NCI-H69 (cell line): ENCODE measurements at regions not wholly inside any gene's neighbourhood (a gene's known extent, or its start where the extent isn't known, plus 50 kb on each side); places are given as distances from the start of the nearest gene placed in this dataset.
"Not testable (repeated sequence)": the region's sequence is repeated elsewhere in the genome, so short reads cannot be mapped to it uniquely, and the experiment has no call there.

Experiments used
- DNase-seq: peaks from one replicate; lab custom pipeline; 2025; lab: John Stamatoyannopoulos, UW

DNA sequence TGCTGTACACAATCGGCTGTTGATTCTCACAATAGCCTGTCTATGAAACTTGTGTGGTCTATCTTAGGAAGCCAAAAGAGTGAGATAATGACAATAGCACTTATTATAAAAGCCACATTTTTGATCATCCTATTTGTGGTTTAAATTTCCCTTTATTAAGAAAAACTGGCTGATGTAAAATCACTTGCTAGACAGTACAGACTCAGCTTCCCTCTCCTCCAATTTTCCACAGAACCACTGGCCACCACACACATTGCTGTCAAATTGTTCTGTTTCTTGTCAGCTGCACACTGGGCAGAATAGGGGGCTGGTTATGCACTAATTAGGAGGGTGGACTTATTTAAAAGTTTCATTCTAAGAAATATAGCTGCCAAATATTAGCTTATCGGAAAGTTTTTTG, 425.9 kb downstream of the EPHA3 start:
- DNase-seq, result no peak

DNA sequence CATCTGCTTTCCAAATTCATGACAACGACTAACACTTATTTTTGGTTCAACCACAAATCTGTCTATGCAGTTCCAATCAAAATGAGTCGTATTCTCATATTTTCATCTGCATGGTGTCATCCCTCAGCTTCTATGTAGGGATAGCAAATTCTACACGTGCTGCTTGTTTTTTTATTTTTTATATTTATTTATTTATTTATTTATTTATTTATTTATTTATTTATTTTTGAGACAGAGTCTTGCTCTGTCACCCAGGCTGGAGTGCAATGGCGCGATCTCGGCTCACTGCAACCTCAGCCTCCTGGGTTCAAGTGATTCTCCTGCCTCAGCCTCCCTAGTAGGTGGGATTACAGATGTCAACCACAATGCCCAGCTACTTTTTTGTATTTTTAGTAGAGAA, 447.2 kb downstream of the EPHA3 start:
- not testable (repeated sequence) for DNase-seq

DNA sequence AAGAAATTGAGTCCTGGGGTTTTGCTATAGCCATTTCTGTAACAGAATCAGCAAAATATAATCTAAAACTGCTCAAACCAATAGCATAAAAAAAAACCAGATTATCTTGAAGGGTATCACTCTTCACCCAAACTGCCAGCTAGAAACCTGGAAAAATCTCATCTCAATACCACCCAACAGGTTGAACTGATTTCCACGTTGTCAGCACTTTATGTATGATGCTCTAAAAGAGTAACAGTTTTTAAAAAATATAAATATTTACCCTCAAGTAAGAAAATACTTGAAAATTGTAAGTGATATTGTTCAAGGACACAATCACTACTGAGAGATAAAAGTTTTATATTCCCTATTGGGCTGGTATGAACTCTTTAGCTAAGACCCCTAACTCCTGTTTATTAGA, 451.3 kb downstream of the EPHA3 start:
- no peak for DNase-seq

DNA sequence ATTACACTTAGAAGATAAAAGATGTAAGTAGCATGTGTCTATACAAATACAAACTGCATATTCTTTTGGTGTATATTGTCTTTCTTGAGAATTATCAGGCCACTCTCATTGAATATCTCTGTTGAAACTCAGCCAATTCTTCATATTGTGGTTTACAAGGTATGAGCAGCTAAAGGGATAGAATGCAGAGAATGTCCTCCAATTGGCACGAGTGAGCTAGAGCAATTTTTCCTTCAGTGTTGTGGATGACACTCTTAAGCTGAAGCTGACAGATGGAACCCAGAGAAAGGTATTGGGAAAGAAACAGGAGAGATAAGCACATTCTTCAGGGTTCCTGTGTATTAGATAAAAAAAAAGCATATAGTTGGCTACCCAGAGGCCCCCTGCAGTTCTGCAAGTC, 453.1 kb downstream of the EPHA3 start:
- no peak for DNase-seq

DNA sequence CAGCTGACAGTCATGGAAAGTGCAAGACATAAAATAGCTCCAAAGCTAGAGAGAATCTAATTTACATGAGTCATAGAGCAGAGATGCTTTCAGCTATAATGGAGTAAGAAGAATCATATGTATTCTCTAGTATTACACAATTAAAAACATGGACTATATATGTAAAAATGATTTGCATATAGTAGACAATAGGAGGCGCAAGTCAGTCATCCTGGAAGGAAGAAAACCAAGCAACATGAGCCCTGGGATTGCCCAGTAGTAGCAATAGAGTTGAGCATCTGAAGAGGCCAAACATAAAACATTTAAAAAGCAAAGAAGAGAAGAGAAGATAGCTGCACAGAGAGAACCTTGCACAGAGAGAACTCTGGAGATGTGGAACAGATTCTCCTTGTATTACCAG, 455.0 kb downstream of the EPHA3 start:
- peak; percentile 0 for DNase-seq

DNA sequence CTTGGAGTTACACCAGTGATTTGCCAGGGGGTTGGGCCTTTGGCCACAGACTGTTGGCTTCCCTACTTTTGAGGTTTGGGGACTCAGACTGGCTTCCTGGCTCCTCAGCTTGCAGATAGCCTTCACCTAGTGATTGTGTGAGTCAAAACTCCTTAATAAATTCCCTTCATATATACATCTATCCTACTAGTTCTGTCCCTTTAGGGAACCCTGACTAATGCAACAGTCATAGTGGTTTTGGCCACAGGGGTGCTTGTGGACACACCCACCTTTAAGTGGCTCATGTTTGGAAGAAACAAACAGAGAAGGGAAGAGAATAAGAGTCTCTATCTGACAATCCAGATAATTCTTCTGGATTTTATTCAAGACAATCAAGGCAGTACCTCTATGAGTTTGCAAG, 457.7 kb downstream of the EPHA3 start:
- no peak for DNase-seq

DNA sequence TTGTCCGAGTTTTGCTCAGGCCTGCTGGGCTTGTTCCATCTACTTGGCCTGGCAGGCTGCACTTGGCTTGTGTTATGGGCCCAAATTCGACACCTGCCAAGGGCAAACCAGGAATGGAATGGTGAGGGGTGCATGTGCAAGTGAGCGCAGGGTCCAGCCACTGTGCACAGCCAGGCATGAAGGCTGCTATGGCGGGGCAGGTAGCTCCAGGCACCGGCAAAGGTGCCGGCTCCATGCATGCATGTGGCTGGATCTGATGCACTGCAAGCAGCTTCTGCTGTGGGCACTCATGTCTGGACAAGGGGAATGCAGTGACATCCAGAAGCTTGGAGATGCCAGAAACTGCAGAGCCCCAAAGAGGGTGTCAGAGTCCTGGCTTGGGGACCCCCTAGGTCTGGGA, 463.0 kb downstream of the EPHA3 start:
- DNase-seq, result no peak

DNA sequence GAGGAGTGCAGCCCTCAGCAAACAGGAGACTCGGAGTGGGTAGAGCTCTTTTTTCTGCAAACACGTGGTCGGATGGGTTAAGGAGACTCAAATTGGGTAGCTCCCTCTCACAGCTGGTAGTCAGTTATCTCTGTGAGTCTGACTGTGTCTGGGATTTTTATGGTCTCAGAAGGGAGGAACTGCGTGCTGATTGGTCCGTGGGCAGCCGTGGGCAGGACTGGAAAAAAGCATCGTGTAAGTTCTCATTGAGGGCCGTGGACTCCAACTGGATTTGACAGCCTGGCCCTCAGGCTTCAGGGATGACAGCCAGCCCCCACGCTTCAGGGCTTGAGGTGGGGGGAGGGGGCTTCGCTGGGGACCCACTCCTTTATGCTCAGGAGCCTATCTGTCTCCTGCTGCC, 463.9 kb downstream of the EPHA3 start:
- DNase-seq, result no peak

DNA sequence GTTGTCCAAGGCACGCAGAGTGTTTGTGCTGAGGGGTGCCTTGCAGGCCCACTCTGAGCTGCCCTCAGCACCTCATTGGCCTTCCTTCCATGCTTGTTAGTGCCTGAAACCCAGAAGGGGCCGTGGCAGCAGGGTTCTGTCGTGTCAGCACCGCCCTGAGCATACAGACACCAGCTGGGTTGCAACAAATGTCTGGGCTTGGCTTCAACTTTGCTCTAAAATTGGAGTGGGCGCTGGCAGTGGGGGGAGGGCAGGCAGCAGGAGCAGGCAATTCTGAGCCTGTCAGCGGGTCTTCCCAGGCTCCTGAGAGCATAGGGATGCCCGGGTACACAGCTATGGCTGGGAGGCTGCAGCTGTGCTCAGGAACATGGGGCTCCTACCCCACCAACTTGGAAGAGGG, 464.3 kb downstream of the EPHA3 start:
- peak; percentile 31 for DNase-seq

DNA sequence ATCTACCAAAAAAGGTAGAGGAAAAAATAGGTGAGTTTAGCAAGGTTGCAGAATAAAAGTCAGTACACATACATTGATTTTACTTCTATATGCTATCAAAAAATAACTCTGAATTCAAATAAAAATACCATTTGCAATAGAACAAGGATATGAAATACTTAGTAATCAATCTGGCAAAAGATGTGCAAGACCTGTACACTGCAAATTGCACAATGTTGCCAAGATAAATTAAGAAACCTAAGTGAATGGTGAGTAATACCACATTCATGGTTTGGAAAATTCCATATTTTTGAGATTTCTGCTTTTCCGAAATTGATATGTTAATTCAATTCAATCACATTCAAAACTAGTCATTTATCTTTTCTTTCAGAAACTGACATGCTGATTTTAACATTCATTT, 464.8 kb downstream of the EPHA3 start:
- no peak for DNase-seq

DNA sequence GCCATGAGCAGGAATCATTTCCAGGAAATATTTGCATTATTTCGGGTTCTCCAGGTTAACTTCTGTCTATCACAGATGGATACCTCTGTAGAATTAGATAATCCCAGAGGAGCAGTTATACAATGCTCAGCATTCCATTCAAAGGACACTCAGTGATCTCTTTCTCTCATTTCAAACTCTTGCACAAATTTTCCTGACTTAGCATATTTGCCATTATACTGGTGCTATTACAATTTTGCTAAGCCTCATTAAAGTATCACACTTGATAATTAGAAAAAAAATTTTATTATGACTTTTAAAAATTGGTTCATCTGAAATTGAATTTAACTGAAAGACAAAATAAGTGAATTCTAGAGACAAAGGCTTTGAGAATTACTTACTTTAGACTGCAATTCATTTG, 469.0 kb downstream of the EPHA3 start:
- no peak for DNase-seq

DNA sequence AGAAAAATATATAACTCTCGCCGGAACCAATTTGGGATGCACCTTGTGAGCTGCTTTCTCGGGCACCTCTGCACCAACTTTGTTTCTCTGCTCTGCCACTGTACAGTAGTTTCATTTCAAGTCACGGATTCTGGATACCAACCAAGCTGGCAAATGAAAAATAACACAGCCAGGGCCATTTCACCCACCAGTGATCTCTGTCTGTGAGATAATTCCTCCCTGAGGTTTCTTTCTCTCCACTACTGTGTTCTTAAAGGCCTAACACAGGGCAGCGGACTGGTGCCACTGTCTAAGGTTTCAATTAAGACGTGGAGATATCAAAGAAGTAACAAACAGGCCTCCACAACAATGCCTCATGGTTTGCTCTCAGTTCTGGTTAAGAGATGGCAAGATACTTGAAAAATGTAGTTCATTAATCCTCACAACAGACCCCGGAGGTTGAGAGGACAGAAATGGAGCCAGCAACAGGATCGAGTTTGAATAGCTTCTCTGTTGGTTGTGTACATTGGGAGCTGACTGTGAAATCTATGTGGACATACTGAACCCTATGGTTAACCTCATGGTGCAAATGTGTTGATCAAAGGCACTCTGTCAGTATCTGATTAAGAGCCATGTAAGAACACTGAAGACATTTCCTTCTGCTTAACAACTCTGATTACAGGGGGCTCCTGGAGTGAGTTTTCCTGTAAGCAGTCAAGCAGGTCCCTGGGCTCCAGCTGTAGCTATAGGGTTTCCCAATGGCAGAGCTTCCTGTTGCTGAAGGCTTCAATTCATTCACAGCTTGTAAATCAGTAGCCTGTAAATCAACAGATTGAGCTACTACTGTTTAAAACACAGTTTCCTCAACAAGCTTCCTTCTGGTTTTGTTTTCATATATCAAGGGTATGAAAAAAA, 470.5 kb downstream of the EPHA3 start:
- DNase-seq, result peak; percentile 31

DNA sequence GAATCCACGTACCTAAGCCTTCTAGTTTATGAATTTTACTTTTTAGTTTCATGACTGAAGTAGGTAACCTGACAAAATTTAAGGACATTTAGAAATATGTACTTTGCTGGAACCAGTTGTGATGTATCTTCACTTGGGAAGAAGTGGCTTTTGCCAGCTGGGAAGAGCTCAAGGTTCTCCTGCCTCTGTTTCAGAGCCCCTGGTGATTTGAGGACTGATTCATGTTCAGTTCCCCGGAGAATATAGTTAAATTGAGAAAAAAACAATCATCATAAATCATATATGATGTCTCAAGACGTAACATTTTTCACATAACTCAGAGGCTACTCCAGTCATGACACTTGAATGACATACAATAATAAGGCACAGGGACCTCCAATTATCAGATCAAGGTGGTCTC, 473.4 kb downstream of the EPHA3 start:
- DNase-seq, result no peak

DNA sequence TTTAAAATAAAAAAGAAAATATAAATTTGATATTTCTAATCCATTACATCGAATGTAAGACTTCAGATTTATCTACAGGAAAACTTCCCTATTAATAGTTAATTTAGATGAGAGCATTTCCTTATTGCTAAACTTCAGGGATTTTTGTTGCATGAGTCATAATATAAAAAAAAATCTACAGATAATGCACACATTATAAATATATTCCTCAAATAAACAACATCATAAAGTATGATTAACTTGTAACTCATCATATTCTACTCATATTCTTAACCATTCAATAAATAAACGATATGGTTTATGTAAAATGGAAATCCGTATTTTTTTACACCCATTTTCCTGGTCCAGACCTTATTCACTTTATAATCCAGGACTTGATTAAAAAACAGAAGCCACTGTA, 477.0 kb downstream of the EPHA3 start:
- no peak for DNase-seq

DNA sequence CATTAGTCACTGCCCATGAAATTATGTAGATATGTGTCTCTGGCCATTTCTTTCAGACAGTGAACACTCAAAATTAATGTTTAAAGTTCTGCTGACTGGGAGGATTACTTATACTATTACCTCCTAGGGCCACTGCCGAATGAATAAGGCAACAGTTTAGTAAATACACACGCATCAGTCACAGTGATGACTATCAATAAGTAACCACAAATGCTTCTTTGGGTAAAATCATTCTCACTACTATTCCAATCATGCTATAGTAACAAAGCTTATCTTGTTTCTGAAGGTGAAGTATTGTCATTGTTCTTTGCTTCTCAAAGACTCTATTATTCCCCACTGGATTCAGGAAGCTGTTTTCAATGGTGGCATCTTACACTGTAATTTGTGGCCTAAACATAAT, 478.8 kb downstream of the EPHA3 start:
- DNase-seq, result no peak

DNA sequence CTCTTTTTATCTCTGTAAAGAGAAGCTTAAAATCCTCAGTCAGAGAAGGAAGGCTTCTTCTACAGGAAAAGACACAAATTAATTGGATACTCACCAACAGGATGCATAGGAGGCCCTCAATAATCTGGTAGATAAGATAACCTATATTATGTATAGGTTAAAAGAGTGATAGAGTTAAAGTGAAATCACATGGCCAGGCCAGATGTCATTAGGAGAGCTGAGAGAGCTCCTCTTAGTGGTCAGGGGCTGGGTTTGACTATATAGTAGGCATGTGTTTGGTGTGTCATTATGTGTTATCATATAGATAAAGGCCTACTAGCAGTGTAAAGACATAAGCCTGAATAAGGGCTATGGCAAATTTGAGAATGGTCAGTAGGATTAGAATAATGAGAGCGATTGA, 479.3 kb downstream of the EPHA3 start:
- no peak for DNase-seq

DNA sequence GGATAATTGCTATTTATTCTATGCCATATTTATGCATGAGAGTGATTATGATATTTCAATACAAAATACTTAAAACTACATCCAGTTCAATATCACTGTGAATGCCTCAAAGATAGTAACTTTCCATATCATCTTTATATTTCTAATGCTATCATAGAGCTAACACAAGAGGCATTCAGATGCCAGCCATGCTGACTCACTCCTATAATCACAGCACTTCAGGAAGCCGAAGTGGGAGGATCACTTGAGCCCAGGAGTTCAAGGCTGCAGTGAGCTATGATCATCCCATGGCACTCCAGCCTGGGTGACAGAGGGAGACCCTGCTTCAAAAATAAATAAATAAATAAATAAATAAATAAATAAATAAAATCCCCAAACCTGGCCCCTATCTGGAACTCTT, 498.7 kb downstream of the EPHA3 start:
- peak; percentile 1 for DNase-seq

DNA sequence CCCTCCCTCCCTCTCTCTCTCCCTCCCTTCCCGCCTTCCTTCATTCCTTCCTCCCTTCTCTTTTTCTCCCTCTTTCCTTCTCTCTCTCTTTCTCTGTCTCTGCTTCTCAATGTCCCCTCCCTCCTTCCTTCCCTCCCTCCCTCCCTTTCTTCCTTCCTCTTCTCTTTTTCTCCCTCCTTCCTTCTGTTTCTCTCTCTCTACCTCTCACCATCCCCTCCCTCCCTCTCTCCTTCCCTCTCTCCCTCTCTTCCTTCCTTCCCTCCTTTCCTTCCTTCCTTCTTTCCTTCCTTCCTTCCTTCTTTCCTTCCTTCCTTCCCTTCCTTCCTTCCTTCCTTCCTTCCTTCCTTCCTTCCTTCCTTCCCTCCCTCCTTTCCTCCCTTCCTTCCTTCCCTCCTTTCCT, 504.6 kb downstream of the EPHA3 start:
- DNase-seq, result no peak

DNA sequence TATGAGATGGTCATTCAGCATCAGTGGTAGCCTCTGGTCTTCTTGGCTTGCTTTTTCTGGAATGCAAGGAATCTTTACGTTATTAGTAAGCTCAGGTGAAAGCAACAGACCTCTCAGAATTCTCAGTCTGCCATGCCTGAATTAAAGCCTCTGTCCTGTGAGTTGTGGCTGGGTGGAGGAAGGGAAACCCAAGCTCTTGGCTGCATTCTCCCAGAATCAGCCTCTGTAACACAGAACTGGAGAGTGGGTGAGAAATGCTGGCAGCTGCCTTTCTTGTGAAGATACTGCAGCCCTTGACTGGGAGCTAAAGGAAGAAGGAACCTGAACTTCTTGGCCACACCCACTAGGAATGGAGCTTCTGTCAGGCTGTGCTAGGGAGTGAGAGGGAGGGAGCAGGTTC, 505.8 kb downstream of the EPHA3 start:
- DNase-seq, result no peak

DNA sequence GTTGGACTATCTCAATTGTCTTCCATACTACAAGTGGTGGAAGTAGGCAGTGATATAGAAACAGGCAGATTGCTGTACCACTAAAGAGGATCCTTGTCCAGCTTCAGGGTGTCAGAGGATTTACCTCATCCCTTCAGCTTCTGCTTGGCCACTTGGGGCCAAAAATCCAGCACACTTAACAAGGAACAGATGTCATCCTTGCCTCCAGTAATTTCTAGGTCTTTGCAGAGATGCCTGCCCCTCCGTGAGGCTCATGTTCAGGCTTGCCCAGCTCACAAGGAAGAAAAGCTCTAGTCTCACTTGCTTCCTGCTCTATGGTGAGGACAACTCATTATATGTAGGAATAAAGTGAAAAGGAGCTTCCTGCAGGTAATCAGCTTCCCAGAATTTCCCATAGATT, 510.3 kb downstream of the EPHA3 start:
- DNase-seq, result peak; percentile 67

DNA sequence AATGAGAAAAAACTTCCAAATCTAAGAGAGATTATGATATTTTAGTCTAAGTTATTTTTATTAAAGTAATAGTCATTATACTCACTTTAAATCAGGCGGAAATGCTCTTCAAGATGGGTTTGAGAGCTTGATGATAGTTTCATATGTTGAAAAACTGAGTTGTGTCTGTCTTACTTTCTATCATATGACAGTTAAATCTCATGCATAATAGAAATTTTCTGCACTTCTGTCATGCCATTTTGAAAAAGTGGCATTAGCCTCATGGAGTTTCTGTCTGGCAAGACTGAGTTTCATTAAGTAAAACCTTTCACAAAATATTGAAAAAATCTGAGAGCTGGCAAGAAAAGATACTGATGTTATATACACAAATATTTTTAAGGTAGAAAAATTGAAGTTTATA, 511.8 kb downstream of the EPHA3 start:
- DNase-seq, result no peak

DNA sequence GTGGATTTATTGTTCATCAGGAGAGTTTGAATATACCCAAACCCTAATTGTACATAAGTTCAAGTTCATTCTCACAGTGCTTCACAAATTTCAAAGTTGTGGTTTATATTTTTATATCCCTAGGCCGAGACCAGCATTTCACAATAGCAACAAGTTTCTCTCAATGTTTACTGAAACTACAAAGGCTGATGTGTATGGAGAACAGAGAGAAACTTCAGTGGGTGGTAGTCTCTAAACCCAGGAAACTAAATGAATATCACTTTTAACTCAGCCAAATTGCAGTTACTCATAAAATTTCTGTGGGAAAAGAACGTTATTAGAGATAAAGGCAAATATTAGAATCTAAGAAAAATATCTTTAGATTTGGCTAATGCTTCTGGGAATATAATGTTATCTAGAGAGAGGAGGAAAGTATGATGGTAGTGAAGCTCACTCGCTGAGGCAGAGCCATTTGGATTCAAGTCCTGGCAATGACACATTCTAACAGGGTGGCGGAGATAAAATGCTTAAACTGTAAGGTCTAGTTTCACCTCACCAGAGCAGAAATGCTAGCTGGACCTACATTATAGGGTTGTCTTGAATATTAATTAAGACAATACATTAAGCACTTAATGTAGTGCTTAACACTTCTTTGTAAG, 514.8 kb downstream of the EPHA3 start:
- no peak for DNase-seq

DNA sequence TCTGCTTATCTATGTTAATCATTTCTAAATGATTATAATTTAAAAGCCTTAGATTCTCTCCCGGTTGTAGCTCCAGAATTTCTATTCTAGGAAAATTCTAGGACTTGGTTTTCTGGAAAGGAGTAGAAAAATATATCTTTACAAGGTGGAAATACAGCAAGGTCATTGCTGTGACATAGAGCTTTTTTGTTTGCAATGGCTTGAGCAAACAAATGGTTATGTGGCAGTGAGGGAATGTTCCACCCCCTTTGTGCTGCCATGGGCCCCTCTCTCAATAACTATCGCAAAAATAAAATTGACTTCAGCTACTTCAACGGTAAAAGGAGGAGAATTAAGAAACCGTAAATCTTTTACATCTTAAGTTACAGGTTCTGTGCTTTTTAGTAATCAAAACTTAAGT, 517.1 kb downstream of the EPHA3 start:
- DNase-seq, result no peak

DNA sequence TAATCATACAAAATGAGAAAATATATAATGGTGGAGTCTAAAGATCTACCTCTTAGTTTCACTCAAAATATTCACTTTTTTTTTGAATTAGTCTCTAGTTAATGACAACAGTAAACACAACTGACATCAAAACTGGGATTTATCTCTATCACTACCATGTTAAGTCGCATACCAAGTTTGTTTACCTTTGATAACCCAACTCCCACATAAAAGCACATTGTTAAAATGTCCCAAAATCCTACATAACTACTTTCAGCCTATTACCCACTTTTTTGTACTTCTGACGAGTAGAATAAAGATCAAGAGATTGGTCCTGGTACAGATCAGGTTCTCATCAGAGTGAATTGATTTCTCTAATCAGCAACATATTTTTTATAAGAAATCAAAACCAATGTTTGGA, 518.5 kb downstream of the EPHA3 start:
- no peak for DNase-seq
